GM10248 (cell line): ENCODE measurements at regions not wholly inside any gene's neighbourhood (a gene's known extent, or its start where the extent isn't known, plus 50 kb on each side); places are given as distances from the start of the nearest gene placed in this dataset.

Experiments
- CTCF ChIA-PET: fragments of 300-600 bp; sonication (Branson Sonifier 250); formaldehyde crosslinking; extraction: SDS; loops from one replicate; lab custom pipeline; 2021; ENCODE audit warnings: antibody characterized with exemption; lab: Yijun Ruan, JAX
- POLR2A ChIA-PET: fragments of 350-650 bp; sonication (Branson Sonifier 250); formaldehyde crosslinking; extraction: SDS; loops from one replicate; lab custom pipeline; 2020; ENCODE audit warnings: antibody characterized with exemption; lab: Yijun Ruan, JAX
- DNase-seq: peaks from one replicate; pipeline ENCODE4 v3.0.0; 2012; ENCODE audit errors: extremely low spot score
- CTCF ChIP-seq: IDR thresholded peaks from 2 replicates; pipeline ENCODE4 v1.5.1; 2012; ENCODE audit warnings: mild to moderate bottlenecking, low read depth; ENCODE audit errors: extremely low read depth, missing control alignments, control extremely low read depth

GRCh38 chr13:31462766-31463165 lies 263.0 kb downstream of the B3GLCT start:
- POLR2A ChIA-PET = no interaction called here
- TF ChIP-seq CTCF = no peak
- DNase-seq = no peak
- CTCF ChIA-PET = interaction anchor here (1.4 to 1.9 kb wide), 2 partner anchors 11 to 20 kb away, joined by 3 to 4 read pairs; no protein-coding TSS in a partner anchor

GRCh38 chr13:31468114-31468902 lies 268.5 kb downstream of the B3GLCT start:
- ChIA-PET POLR2A (no interaction called here), CTCF (no interaction called here)
- no peak for DNase-seq
- TF ChIP-seq CTCF = no peak

GRCh38 chr13:31469377-31469776 lies 269.6 kb downstream of the B3GLCT start:
- POLR2A ChIA-PET = no interaction called here
- no peak for TF ChIP-seq CTCF
- no peak for DNase-seq
- CTCF ChIA-PET = no interaction called here

GRCh38 chr13:31476266-31476665 lies 263.1 kb upstream of the RXFP2 start:
- no peak for DNase-seq
- ChIA-PET CTCF (no interaction called here), POLR2A (no interaction called here)
- no peak for TF ChIP-seq CTCF

GRCh38 chr13:31476753-31477152 lies 262.6 kb upstream of the RXFP2 start:
- no peak for DNase-seq
- ChIA-PET POLR2A (no interaction called here), CTCF (no interaction called here)
- no peak for TF ChIP-seq CTCF

- no peak for DNase-seq
- ChIA-PET POLR2A (no interaction called here), CTCF (no interaction called here)
- TF ChIP-seq CTCF = no peak
These were observed 261.4 kb upstream of the RXFP2 start for GRCh38 chr13:31477961-31478360.

- CTCF ChIA-PET = interaction anchor here (1.0 kb wide), 1 partner anchor 11 kb away, joined by 4 read pairs; no protein-coding TSS in a partner anchor
- TF ChIP-seq CTCF = no peak
- POLR2A ChIA-PET = no interaction called here
- no peak for DNase-seq
These were observed 254.1 kb upstream of the RXFP2 start for GRCh38 chr13:31485183-31485582.
